ENCODE measurements at regions not wholly inside any gene's neighbourhood (a gene's known extent, or its start where the extent isn't known, plus 50 kb on each side); places are given as distances from the start of the nearest gene placed in this dataset.

- WGBS, 3 donors, result 47 to 94% (median 87%) methylated on average over 1 of the region's 1 CpG
- no peak overlapping the region for H3K27ac ChIP-seq (ENCODE audit: low read depth, low read length)
Measured at GRCh38 chr13:106689906-106690305, 122.0 kb upstream of the ARGLU1 start.

DNA sequence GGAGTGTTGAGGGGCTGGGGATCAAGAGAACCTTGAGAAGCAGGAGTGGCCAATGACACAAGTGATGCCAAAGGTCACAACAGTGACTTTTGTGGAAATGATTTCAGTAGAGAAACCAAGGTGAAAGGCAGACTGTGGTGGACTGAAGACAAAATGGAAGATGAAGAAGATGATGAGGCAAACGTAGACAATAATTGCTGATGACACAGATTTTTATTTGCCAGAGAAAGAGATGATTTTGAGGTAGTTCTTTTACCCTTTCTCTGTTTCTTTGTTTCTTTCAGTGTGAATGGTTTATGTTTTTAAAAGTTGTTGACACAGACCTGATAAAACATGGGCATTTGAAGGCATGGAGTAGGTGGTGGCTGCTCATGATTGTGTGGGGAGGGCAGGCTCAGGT is 121.0 kb upstream of the ARGLU1 start:
- no peak overlapping the region for H3K27ac ChIP-seq (ENCODE audit: low read depth, low read length)
- WGBS, 3 donors, result 64 to 85% (median 78%) methylated on average over 1 of the region's 1 CpG

DNA sequence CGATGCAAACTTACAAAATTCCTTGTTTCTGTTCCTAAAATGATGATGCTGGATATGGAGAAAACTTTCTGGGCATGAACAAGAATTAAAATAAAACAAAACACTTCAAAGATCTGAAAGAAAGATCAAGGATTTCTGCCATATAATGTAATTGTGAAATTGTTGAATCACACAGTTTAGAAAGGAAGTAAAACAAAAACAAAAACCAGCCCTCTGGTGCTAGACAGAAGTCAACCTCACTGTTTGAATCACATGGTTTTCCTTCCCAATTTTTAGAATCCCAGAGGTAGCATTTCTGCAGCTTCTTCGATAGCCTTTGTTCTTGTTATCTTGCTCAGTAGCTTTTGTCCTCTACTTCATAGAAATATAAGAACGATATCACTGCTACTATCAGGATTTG is 118.2 kb upstream of the ARGLU1 start:
- H3K27ac ChIP-seq (ENCODE audit: low read depth, low read length), result no peak overlapping the region
- WGBS, 3 donors, result 60 to 76% (median 70%) methylated on average over 3 of the region's 3 CpGs

DNA sequence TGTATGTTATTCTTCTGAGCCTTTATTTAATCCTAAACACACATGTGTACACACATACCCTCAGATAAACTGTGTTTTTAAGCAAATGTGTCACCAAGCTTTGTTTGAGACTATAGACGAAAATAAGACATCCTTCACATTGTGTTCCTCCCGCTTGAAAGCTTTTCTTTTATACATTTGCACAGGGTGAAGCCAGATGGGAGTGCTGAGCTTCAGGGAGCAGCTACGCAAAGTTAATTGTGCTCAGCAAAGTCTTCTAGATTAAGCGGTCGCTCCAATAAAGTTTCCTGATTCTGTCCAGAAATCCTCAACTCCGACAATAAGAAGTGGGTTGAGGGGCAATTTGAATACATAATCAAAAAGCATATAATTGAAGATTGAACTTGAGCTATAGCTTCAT is 117.2 kb upstream of the ARGLU1 start:
- whole genome bisulfite sequencing, 3 donors, result 79 to 88% (median 81%) methylated on average over 6 of the region's 6 CpGs
- no peak overlapping the region for H3K27ac ChIP-seq (ENCODE audit: low read depth, low read length)

GRCh38 chr13:106683918-106684317 is 116.0 kb upstream of the ARGLU1 start:
- H3K27ac ChIP-seq (ENCODE audit: low read depth, low read length), result no peak overlapping the region

DNA sequence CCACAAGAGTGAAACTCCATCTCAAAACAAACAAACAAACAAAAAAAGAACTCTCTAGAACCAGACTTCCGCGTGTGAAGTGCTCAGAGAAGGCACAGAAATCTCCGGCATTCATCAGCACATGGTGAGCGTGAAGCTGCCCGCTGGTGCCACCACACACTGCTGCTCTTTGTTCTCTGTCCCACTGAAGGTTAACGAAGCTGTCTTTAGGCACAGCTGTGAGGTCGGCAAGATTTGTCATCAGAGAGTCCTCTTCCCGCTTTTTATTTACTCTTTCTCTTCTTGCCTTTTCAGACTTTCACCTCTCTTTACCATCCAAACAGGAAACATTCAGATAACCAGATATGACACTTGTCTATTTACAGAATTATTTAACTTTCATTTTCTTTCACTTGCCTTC is 115.2 kb upstream of the ARGLU1 start:
- H3K27ac ChIP-seq (ENCODE audit: low read depth, low read length), result no peak overlapping the region
- whole genome bisulfite sequencing, 3 donors, result 63 to 86% (median 83%) methylated on average over 8 of the region's 8 CpGs

More at GRCh38 chr13:106683918-106684317, 116.0 kb upstream of the ARGLU1 start:
- 93 to 96% (median 95%) methylated on average over 3 of the region's 3 CpGs for WGBS, 3 donors

GRCh38 chr13:106681997-106682396 is 114.1 kb upstream of the ARGLU1 start:
- no peak overlapping the region for H3K27ac ChIP-seq (ENCODE audit: low read depth, low read length)
- WGBS, 3 donors, result 70 to 77% (median 77%) methylated on average over 5 of the region's 5 CpGs

- H3K27ac ChIP-seq (ENCODE audit: low read depth, low read length), result no peak overlapping the region
- WGBS, 3 donors, result 33 to 51% (median 45%) methylated on average over 3 of the region's 3 CpGs
Measured at GRCh38 chr13:106681536-106681935, 113.6 kb upstream of the ARGLU1 start.

- no peak overlapping the region for H3K27ac ChIP-seq (ENCODE audit: low read depth, low read length)
- 53 to 65% (median 60%) methylated on average over 7 of the region's 7 CpGs for WGBS, 3 donors
Measured at GRCh38 chr13:106680796-106681472, 113.0 kb upstream of the ARGLU1 start.

- WGBS, 3 donors, result 71 to 77% (median 74%) methylated on average over 5 of the region's 5 CpGs
Measured at GRCh38 chr13:106678646-106679418, 110.9 kb upstream of the ARGLU1 start.

GRCh38 chr13:106675311-106675710 is 107.4 kb upstream of the ARGLU1 start:
- H3K27ac ChIP-seq (ENCODE audit: low read depth, low read length), result no peak overlapping the region

More at GRCh38 chr13:106678646-106679418, 110.9 kb upstream of the ARGLU1 start:
- no peak overlapping the region for H3K27ac ChIP-seq (ENCODE audit: low read depth, low read length)

DNA sequence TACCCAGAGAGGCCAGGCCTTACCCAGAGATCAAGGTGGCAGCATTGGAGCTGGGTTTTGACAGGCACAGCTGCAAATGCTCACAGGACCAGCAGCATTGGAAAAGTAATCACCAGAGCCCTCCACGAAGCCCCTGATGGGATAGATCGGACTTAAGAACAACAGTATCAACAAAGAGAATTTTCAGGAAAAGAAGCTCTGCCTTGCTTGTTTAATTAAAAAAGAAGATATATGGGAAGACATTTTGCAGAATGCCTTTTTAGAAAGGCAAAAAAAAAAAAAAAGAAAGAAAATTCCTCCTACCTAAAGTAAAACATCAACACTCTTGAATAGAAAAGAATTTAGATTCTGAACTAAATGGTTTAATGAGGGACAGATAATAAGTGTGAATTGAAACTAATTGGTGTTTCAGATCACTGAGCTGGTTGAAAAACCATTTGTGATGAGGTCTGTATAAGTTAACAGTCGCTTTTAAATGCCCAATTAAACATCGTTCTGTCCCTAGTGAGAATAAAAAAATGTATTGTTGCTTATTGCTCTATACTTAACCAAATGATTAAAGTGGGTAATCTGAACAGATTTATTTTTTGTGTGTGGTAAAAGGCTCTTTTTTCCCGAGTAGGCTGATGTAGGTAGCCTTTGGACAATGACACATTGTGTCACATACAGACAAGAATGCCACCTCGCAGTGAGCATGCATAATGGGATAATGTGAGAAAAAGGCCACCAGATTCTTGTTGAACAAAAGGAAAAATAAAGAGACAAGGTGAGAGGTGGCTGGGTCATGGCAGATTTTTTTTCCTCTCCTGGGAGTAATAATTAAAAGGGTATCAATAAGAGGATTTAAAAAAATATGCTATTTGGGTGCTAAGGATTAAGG is 93.0 kb upstream of the ARGLU1 start:
- no peak overlapping the region for H3K27ac ChIP-seq (ENCODE audit: low read depth, low read length)

DNA sequence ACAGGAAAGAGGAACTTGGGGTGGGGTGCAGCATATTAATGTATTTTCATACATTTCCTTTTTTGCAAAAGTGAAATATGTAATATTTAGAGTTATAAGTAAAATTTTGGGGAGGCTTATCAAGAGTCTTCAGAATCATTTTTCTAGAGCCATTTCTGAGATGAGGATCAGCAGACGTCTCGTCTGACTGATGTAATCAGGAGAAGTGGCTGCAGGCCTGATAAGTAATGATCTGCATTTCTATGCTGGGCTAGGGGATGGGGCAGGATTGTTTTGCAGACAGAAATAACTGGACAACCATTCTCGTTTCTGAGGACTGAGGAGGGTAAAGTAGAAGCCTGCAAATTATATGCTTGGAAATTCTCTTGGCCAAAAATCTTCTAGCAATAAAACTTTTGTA is 89.2 kb upstream of the ARGLU1 start:
- H3K27ac ChIP-seq (ENCODE audit: low read depth, low read length), result no peak overlapping the region
- 45 to 66% (median 49%) methylated on average over 3 of the region's 3 CpGs for WGBS, 3 donors

More for the DNA sequence above, 93.0 kb upstream of the ARGLU1 start:
- 73 to 91% (median 89%) methylated on average over 6 of the region's 6 CpGs for WGBS, 3 donors

DNA sequence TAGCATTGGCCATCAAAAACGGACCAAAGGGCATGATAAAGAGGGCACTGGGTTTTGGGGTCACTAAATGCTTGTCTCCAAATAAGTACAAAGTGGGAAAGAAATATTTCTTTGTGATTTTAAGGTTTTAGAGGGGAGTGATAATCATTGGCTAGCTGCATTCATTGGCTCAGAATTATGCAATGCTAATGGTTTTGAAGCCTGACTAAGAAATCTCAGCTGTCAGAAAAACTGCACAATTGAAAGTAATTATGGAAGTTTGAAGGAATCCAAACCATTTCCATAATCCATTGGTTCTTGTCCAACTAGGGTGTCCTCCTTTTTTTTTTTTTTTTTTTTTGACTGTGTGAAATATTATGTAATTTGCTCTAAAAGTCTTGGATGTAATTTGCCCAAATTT is 88.2 kb upstream of the ARGLU1 start:
- no peak overlapping the region for H3K27ac ChIP-seq (ENCODE audit: low read depth, low read length)
- 45 to 60% (median 50%) methylated on average over 1 of the region's 1 CpG for WGBS, 3 donors

- H3K27ac ChIP-seq (ENCODE audit: low read depth, low read length), result no peak overlapping the region
- 53 to 73% (median 68%) methylated on average over 3 of the region's 3 CpGs for WGBS, 3 donors
Measured at GRCh38 chr13:106651442-106651841, 83.5 kb upstream of the ARGLU1 start.

DNA sequence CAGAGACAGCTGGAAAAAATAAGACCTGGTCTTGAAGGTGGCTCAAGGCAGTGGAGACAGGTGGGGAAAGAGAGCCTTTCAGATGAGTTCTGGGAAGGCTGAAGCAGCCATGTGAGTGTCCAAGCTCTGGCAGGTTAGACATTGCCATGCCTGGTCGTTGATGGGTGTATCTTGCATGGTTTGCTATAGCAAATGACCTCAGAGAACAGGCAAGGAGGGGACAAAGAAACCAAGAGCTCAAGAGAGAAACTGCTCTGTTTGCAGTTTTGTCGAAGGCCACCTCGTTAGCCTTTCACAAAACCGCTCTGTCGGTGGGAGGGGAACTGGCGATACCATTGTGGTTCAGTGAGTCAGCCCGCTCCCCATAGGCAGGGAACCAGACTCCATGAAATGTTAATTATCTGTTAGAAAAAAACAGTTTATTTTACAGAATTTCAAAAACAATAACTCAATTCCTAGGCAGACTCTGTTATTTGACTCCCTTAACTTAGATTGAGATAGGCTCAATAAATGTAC is 82.8 kb upstream of the ARGLU1 start:
- no peak overlapping the region for H3K27ac ChIP-seq (ENCODE audit: low read depth, low read length)
- WGBS, 3 donors, result 93 to 94% (median 94%) methylated on average over 7 of the region's 7 CpGs

DNA sequence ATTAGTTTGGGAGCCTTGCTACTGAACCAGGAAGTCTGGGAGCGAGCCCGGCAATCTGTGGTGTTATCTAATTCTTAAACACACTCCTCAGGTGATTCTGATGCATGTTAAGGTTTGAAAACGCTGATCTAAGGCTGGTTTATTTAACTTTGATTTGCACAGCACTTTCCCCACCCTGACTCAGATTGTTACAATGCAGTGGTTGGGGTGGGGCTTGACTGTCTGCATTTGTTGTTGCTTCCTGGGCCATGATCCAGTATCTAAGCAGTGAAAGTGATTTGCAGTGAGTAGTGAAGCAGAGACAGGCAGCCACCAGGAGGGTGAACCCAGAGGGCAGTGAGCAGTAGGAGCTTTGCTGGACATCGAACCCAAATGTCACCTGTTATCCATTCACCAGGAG is 81.6 kb upstream of the ARGLU1 start:
- H3K27ac ChIP-seq (ENCODE audit: low read depth, low read length), result no peak overlapping the region
- 67 to 82% (median 80%) methylated on average over 4 of the region's 4 CpGs for WGBS, 3 donors

DNA sequence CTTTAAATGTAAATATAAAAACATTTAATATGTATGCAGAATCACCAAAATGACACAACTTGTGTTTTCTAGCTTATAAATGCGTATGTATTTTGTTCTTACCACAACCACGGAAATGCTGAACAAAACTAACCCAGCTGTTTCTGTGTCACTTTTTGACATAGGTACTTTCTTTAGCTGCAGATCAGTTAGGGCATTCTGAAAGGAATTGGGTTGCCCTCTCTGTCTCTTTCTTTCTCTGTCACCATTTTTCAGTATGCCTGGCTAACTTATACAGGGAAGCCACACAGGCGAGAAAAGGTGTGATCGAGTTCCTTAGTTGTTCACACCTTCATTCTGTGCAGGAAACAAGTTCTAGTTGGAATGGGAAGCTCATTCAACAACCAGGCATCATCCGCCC is 72.6 kb upstream of the ARGLU1 start:
- 94 to 97% (median 96%) methylated on average over 5 of the region's 5 CpGs for WGBS, 3 donors
- no peak overlapping the region for H3K27ac ChIP-seq (ENCODE audit: low read depth, low read length)

DNA sequence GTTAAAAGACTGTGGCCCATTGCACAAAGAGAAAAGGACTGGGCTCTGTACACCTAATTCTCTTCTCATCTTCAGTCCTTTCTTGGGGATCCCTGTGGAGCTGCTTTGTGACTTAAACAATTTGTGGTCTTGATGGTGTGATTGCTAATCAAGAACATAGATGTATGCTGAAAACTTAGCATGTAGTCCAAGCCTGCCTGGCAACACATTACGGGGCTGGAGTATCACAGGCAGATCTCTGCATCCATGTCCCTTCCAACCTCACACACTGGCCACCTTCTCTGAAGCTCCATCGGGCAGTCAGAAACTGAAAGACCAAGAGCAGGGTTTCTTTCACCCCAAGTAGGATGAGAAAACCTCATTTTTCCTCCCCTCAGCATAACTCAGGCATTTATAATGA is 69.6 kb upstream of the ARGLU1 start:
- 90 to 96% (median 95%) methylated on average over 2 of the region's 2 CpGs for WGBS, 3 donors
- H3K27ac ChIP-seq (ENCODE audit: low read depth, low read length), result no peak overlapping the region

Data from adipose tissue (tissue), 3 donors.